ENCODE measurements at regions not wholly inside any gene's neighbourhood (a gene's known extent, or its start where the extent isn't known, plus 50 kb on each side); places are given as distances from the start of the nearest gene placed in this dataset.

DNA sequence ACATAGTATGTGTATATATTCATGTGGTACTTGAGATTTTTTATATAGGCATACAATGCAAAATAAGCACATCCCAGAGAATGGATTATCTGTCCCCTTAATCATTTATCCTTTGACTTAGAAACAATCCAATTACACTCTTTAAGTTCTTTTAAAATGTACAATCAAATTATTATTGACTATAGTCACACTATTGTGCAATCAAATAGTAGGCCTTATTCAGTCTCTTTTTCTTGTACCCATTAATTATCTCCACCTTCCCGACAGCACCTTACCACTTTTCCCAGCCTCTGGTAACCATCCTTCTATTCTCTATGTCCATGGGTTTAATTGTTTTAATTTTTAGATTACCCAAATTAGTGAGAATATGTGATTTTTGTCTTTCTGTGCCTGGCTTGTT lies 914.1 kb downstream of the CCDC85A start:
- ATAC-seq: no peak
- no TSS peak for BruUV-seq (replicated peaks)
- in situ Hi-C loops (cut with HindIII; ENCODE audit: low pct_unique_long_range_greater_than_20kb, low sequenced_read_pairs): no loop called here
- Histone ChIP-seq H3K4me1 (ENCODE audit: control insufficient read depth, insufficient read depth, low read length) (no peaks in the 10 kb centered on the region), H3K9me3 (ENCODE audit: control insufficient read depth, insufficient read depth, low read depth, low read length) (peaks cover 3% of the 10 kb centered on the region; the same call in 1 of the 2 replicates), H3K27ac (ENCODE audit: low read length) (no peak overlapping the region), H3K27me3 (ENCODE audit: control insufficient read depth, insufficient read depth, low read length) (no peaks in the 10 kb centered on the region), H3K4me3 (ENCODE audit: low read depth in 2 of 2, low read length in 2 of 2) (no peak overlapping the region), H3K36me3 (ENCODE audit: control insufficient read depth, insufficient read depth, low read length) (no peaks in the 10 kb centered on the region)
- ChIA-PET CTCF (no interaction called here), POLR2A (no interaction called here)
- no peak for TF ChIP-seq SIN3A (IDR thresholded peaks at IDR 0.05; ENCODE audit: borderline replicate concordance, insufficient read depth, low read depth, low read length)
- TF ChIP-seq, protein P1, sequence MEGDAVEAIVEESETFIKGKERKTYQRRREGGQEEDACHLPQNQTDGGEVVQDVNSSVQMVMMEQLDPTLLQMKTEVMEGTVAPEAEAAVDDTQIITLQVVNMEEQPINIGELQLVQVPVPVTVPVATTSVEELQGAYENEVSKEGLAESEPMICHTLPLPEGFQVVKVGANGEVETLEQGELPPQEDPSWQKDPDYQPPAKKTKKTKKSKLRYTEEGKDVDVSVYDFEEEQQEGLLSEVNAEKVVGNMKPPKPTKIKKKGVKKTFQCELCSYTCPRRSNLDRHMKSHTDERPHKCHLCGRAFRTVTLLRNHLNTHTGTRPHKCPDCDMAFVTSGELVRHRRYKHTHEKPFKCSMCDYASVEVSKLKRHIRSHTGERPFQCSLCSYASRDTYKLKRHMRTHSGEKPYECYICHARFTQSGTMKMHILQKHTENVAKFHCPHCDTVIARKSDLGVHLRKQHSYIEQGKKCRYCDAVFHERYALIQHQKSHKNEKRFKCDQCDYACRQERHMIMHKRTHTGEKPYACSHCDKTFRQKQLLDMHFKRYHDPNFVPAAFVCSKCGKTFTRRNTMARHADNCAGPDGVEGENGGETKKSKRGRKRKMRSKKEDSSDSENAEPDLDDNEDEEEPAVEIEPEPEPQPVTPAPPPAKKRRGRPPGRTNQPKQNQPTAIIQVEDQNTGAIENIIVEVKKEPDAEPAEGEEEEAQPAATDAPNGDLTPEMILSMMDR (IDR thresholded peaks at IDR 0.05): no peak
- no peak for TF ChIP-seq POLR2AphosphoS5 (IDR thresholded peaks at IDR 0.05; ENCODE audit: low read depth, low read length)
- no peak for TF ChIP-seq TCF7L2 (IDR thresholded peaks at IDR 0.05; ENCODE audit: low read depth, low read length)
- TF ChIP-seq, protein P2, sequence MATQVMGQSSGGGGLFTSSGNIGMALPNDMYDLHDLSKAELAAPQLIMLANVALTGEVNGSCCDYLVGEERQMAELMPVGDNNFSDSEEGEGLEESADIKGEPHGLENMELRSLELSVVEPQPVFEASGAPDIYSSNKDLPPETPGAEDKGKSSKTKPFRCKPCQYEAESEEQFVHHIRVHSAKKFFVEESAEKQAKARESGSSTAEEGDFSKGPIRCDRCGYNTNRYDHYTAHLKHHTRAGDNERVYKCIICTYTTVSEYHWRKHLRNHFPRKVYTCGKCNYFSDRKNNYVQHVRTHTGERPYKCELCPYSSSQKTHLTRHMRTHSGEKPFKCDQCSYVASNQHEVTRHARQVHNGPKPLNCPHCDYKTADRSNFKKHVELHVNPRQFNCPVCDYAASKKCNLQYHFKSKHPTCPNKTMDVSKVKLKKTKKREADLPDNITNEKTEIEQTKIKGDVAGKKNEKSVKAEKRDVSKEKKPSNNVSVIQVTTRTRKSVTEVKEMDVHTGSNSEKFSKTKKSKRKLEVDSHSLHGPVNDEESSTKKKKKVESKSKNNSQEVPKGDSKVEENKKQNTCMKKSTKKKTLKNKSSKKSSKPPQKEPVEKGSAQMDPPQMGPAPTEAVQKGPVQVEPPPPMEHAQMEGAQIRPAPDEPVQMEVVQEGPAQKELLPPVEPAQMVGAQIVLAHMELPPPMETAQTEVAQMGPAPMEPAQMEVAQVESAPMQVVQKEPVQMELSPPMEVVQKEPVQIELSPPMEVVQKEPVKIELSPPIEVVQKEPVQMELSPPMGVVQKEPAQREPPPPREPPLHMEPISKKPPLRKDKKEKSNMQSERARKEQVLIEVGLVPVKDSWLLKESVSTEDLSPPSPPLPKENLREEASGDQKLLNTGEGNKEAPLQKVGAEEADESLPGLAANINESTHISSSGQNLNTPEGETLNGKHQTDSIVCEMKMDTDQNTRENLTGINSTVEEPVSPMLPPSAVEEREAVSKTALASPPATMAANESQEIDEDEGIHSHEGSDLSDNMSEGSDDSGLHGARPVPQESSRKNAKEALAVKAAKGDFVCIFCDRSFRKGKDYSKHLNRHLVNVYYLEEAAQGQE (IDR thresholded peaks at IDR 0.05; ENCODE audit: insufficient read depth in 1 of 2, low read depth in 2 of 2, low read length in 1 of 2): no peak
- no peak for DNase-seq (ENCODE audit: low read depth, low spot score)
- intact Hi-C loops (cut with micrococcal nuclease; ENCODE audit: unreplicated experiment): no loop called here

DNA sequence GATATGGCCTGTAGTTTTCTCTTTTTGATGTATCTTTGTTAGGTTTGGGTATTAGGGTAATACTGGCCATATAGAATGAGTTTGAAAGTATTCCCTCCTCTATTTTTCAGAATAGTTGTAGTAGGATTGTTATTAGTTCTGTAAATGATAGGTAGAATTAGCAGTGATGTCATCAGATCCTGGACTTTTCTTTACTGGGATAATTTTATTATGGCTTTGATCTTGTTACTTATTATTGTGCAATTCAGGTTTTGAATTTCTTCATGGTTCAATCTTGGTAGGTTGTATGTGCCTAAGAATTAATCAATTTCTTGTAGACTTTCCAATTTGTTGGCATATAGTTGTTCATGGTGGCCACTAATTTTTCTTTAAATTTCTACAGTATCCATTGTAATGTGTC lies 916.6 kb downstream of the CCDC85A start:
- ATAC-seq (no peak), DNase-seq (ENCODE audit: low read depth, low spot score) (no peak)
- intact Hi-C loops (cut with micrococcal nuclease; ENCODE audit: unreplicated experiment) (no loop called here), in situ Hi-C loops (cut with HindIII; ENCODE audit: low pct_unique_long_range_greater_than_20kb, low sequenced_read_pairs) (no loop called here)
- Histone ChIP-seq H3K9me3 (ENCODE audit: control insufficient read depth, insufficient read depth, low read depth, low read length) (no peaks in the 10 kb centered on the region; the same call in 1 of the 2 replicates), H3K4me1 (ENCODE audit: control insufficient read depth, insufficient read depth, low read length) (no peaks in the 10 kb centered on the region), H3K4me3 (ENCODE audit: low read depth in 2 of 2, low read length in 2 of 2) (no peak overlapping the region), H3K36me3 (ENCODE audit: control insufficient read depth, insufficient read depth, low read length) (no peaks in the 10 kb centered on the region), H3K27ac (ENCODE audit: low read length) (no peak overlapping the region), H3K27me3 (ENCODE audit: control insufficient read depth, insufficient read depth, low read length) (no peaks in the 10 kb centered on the region)
- TF ChIP-seq, protein P2 (IDR thresholded peaks at IDR 0.05; ENCODE audit: insufficient read depth in 1 of 2, low read depth in 2 of 2, low read length in 1 of 2): no peak
- no peak for TF ChIP-seq TCF7L2 (IDR thresholded peaks at IDR 0.05; ENCODE audit: low read depth, low read length)
- no peak for TF ChIP-seq SIN3A (IDR thresholded peaks at IDR 0.05; ENCODE audit: borderline replicate concordance, insufficient read depth, low read depth, low read length)
- no peak for TF ChIP-seq POLR2AphosphoS5 (IDR thresholded peaks at IDR 0.05; ENCODE audit: low read depth, low read length)
- TF ChIP-seq, protein P1 (IDR thresholded peaks at IDR 0.05): no peak
- ChIA-PET CTCF (no interaction called here), POLR2A (no interaction called here)
- BruUV-seq (replicated peaks): no TSS peak

Data from Panc1 (cell line).